SK-N-SH (cell line): ENCODE measurements at regions not wholly inside any gene's neighbourhood (a gene's known extent, or its start where the extent isn't known, plus 50 kb on each side); places are given as distances from the start of the nearest gene placed in this dataset.

Experiments
- CTCF ChIA-PET: fragments of 300-600, 350-600 bp; formaldehyde crosslinking; extraction: SDS; loops from one replicate; lab custom pipeline; 2021; lab: Yijun Ruan, JAX
- POLR2A ChIA-PET: fragments of 350-600 bp; sonication (Branson Sonifier 250); formaldehyde crosslinking; extraction: SDS; loops from one replicate; lab custom pipeline; 2020; ENCODE audit warnings: antibody characterized with exemption, inconsistent platforms; lab: Yijun Ruan, JAX
- DNase-seq: peaks from one replicate; pipeline ENCODE4 v3.0.0; 2012
- H2AFZ ChIP-seq: fragments of 200-600 bp; sonication (generic); 2 replicates; pipeline ENCODE4 v1.8.1; 2016; ENCODE audit warnings: antibody characterized with exemption, mild to moderate bottlenecking, low read depth
- H3F3A ChIP-seq: fragments of 200-600 bp; sonication (generic); replicated peaks from 2 replicates; pipeline ENCODE3; 2016; ENCODE audit warnings: antibody characterized with exemption, mild to moderate bottlenecking; ENCODE audit not compliant: insufficient read depth
- H3K27ac ChIP-seq, 2 experiments: fragments of 200-500 bp in 1 of 2; fragments of 200-600 bp in 1 of 2; sonication (Bioruptor generic) in 1 of 2; sonication (generic), shearing (Covaris generic) in 1 of 2; 2 replicates each; pipeline versions ENCODE4 v1.5.1 to v1.6.1; 2014 to 2016; ENCODE audit warnings: low read depth in 2 of 2, inconsistent platforms in 1 of 2, low read length in 1 of 2, mild to moderate bottlenecking in 1 of 2, mixed read lengths in 1 of 2
- H3K27me3 ChIP-seq: fragments of 200-600 bp; sonication (generic), shearing (Covaris generic); 2 replicates; pipeline ENCODE4 v1.6.1; 2016; ENCODE audit warnings: mixed run types; ENCODE audit not compliant: insufficient read depth
- H3K36me3 ChIP-seq, 2 experiments: fragments of 200-500 bp in 1 of 2; fragments of 200-600 bp in 1 of 2; sonication (Bioruptor generic) in 1 of 2; sonication (generic) in 1 of 2; replicated peaks in 1 of 2; 2 replicates each; pipeline versions ENCODE3 to v1.5.1; 2014 to 2016; ENCODE audit warnings: low read length in 1 of 2, mild to moderate bottlenecking in 1 of 2; ENCODE audit not compliant: insufficient read depth in 2 of 2, control insufficient read depth in 1 of 2
- H3K4me1 ChIP-seq, 2 experiments: fragments of 200-500 bp in 1 of 2; fragments of 200-600 bp in 1 of 2; sonication (Bioruptor generic) in 1 of 2; sonication (generic), shearing (Covaris generic) in 1 of 2; 2 replicates each; pipeline versions ENCODE4 v1.5.1 to v1.6.1; 2014 to 2016; ENCODE audit warnings: low read depth in 1 of 2, low read length in 1 of 2, mixed run types in 1 of 2; ENCODE audit not compliant: insufficient read depth in 2 of 2, control insufficient read depth in 1 of 2
- H3K4me2 ChIP-seq: fragments of 200-600 bp; sonication (generic), shearing (Covaris generic); 2 replicates; pipeline ENCODE4 v1.6.1; 2017; ENCODE audit warnings: mixed run types
- H3K4me3 ChIP-seq, 2 experiments: fragments of 200-500 bp in 1 of 2; fragments of 200-600 bp in 1 of 2; sonication (Bioruptor generic) in 1 of 2; sonication (generic), shearing (Covaris generic) in 1 of 2; 2 replicates each; pipeline versions ENCODE4 v1.5.1 to v1.8.1; 2014 to 2016; ENCODE audit warnings: low read depth in 2 of 2, inconsistent platforms in 1 of 2, low read length in 1 of 2, mild to moderate bottlenecking in 1 of 2, mixed read lengths in 1 of 2, moderate library complexity in 1 of 2
- H3K79me2 ChIP-seq: fragments of 200-600 bp; sonication (generic); 2 replicates; pipeline ENCODE4 v1.8.1; 2017; ENCODE audit warnings: mild to moderate bottlenecking; ENCODE audit not compliant: insufficient read depth
- H3K9ac ChIP-seq: fragments of 200-600 bp; sonication (generic); 2 replicates; pipeline ENCODE4 v1.6.1; 2017; ENCODE audit warnings: mixed run types
- H3K9me2 ChIP-seq: fragments of 200-600 bp; sonication (generic); 2 replicates; pipeline ENCODE4 v1.6.1; 2017; ENCODE audit warnings: mixed run types
- H3K9me3 ChIP-seq: fragments of 200-600 bp; sonication (generic); 2 replicates; pipeline ENCODE4 v1.6.1; 2017; ENCODE audit warnings: mixed run types, mild to moderate bottlenecking, moderate library complexity
- H4K20me1 ChIP-seq: fragments of 200-600 bp; sonication (generic); 2 replicates; pipeline ENCODE4 v1.6.1; 2017; ENCODE audit warnings: mild to moderate bottlenecking, mixed run types; ENCODE audit not compliant: insufficient read depth
- CTCF ChIP-seq: fragments of 200-600 bp; sonication (generic); IDR thresholded peaks from 2 replicates; pipeline ENCODE4 v1.6.1; 2017; ENCODE audit warnings: antibody characterized with exemption, mild to moderate bottlenecking, moderate library complexity
- EZH2phosphoT487 ChIP-seq: fragments of 200-600 bp; sonication (generic); IDR thresholded peaks from 2 replicates; pipeline ENCODE4 v1.6.1; 2017; ENCODE audit warnings: low read depth, mixed run types, mild to moderate bottlenecking, antibody characterized with exemption, moderate library complexity, borderline replicate concordance
- FOXM1 ChIP-seq: IDR thresholded peaks from 2 replicates; pipeline ENCODE4 v1.4.0; 2012; ENCODE audit warnings: low read depth, mild to moderate bottlenecking
- IRF3 ChIP-seq: fragments of 150-350 bp; IDR thresholded peaks from 2 replicates; pipeline ENCODE4 v1.6.1; 2016; ENCODE audit warnings: mild to moderate bottlenecking, low read depth, low read length
- MAX ChIP-seq: IDR thresholded peaks from 2 replicates; pipeline ENCODE4 v1.4.0; 2012; ENCODE audit warnings: low read depth
- NFIC ChIP-seq: IDR thresholded peaks from 2 replicates; pipeline ENCODE4 v1.4.0; 2012; ENCODE audit warnings: borderline replicate concordance
- NRF1 ChIP-seq: IDR thresholded peaks from 2 replicates; pipeline ENCODE4 v1.6.1; 2012; ENCODE audit warnings: low read depth, mild to moderate bottlenecking, low read length
- POLR2AphosphoS5 ChIP-seq: IDR thresholded peaks from 2 replicates; pipeline ENCODE4 v1.6.1; 2012; ENCODE audit warnings: low read depth, low read length
- RFX5 ChIP-seq: IDR thresholded peaks from 2 replicates; pipeline ENCODE4 v1.6.1; 2012; ENCODE audit warnings: mild to moderate bottlenecking, improper control_type of control experiment, low read length
- SIN3A ChIP-seq: IDR thresholded peaks from 2 replicates; pipeline ENCODE4 v1.6.1; 2012; ENCODE audit warnings: low read depth, mild to moderate bottlenecking, low read length, moderate library complexity, borderline replicate concordance
- TCF12 ChIP-seq: IDR thresholded peaks from 2 replicates; pipeline ENCODE4 v1.4.0; 2012
- TEAD4 ChIP-seq: IDR thresholded peaks from 2 replicates; pipeline ENCODE4 v1.4.0; 2012; ENCODE audit warnings: mild to moderate bottlenecking, borderline replicate concordance; ENCODE audit not compliant: insufficient read depth
- USF1 ChIP-seq: IDR thresholded peaks from 2 replicates; pipeline ENCODE4 v1.4.0; 2012; ENCODE audit warnings: low read depth, borderline replicate concordance
- ZBTB33 ChIP-seq: IDR thresholded peaks from 2 replicates; pipeline ENCODE4 v1.4.0; 2012; ENCODE audit warnings: low read depth, borderline replicate concordance
- WGBS: methylation state at CpG from one replicate; pipeline ENCODE4 v1.1.6; 2017; ENCODE audit warnings: low lambda C conversion rate; 5-methylcytosine and 5-hydroxymethylcytosine counted together

GRCh38 chr12:29944269-29945000 is 160.7 kb upstream of the TMTC1 start:
- no peaks in the 10 kb centered on the region for H3F3A ChIP-seq
- H3K9ac ChIP-seq = no peak overlapping the region
- no peak overlapping the region for H3K4me2 ChIP-seq
- ChIA-PET POLR2A (no interaction called here), CTCF (no interaction called here)
- H4K20me1 ChIP-seq = no peaks in the 10 kb centered on the region
- H3K9me3 ChIP-seq = no peaks in the 10 kb centered on the region
- H3K36me3 ChIP-seq = no peaks in the 10 kb centered on the region
- H3K9me2 ChIP-seq = no peaks in the 10 kb centered on the region
- H3K4me3 ChIP-seq = no peak overlapping the region
- no peak for DNase-seq
- TF ChIP-seq FOXM1 (no peak), MAX (no peak), ZBTB33 (no peak), IRF3 (no peak), POLR2AphosphoS5 (no peak), NFIC (no peak), NRF1 (no peak)
- H3K79me2 ChIP-seq = no peaks in the 10 kb centered on the region
- H3K4me1 ChIP-seq = no peaks in the 10 kb centered on the region
- no peaks in the 10 kb centered on the region for H3K27me3 ChIP-seq
- H3K27ac ChIP-seq = no peak overlapping the region
- H2AFZ ChIP-seq = no peak overlapping the region
- WGBS = 65% methylated on average over 2 of the region's 2 CpGs

GRCh38 chr12:29943683-29944082 is 159.9 kb upstream of the TMTC1 start:
- 38% methylated on average over 2 of the region's 2 CpGs for WGBS
- Histone ChIP-seq H2AFZ (no peak overlapping the region), H3F3A (no peaks in the 10 kb centered on the region), H3K36me3 (no peaks in the 10 kb centered on the region), H3K9me2 (no peaks in the 10 kb centered on the region), H3K27ac (no peak overlapping the region), H3K4me2 (no peak overlapping the region), H3K4me1 (no peaks in the 10 kb centered on the region), H3K27me3 (no peaks in the 10 kb centered on the region), H3K9ac (no peak overlapping the region), H3K9me3 (no peaks in the 10 kb centered on the region), H3K79me2 (no peaks in the 10 kb centered on the region), H3K4me3 (no peak overlapping the region), H4K20me1 (no peaks in the 10 kb centered on the region)
- ChIA-PET CTCF (interaction anchor here (0.6 kb wide), 1 partner anchor 901 kb away, joined by 3 read pairs; no protein-coding TSS in a partner anchor), POLR2A (no interaction called here)
- TF ChIP-seq USF1 (no peak), EZH2phosphoT487 (no peak), TCF12 (no peak), TEAD4 (no peak), NRF1 (no peak), RFX5 (no peak), SIN3A (no peak), CTCF (no peak)
- DNase-seq = no peak
